HUES48 (cell line): ENCODE measurements at regions not wholly inside any gene's neighbourhood (a gene's known extent, or its start where the extent isn't known, plus 50 kb on each side); places are given as distances from the start of the nearest gene placed in this dataset.

Experiments used
- H3K27ac ChIP-seq: one replicate; pipeline ENCODE4 v1.7.0; 2013; ENCODE audit warnings: low read depth, low read length, inconsistent platforms
- H3K27me3 ChIP-seq: 2 replicates; pipeline ENCODE4 v1.6.1; 2013; ENCODE audit warnings: mild to moderate bottlenecking, low read length; ENCODE audit not compliant: control insufficient read depth, insufficient read depth
- H3K36me3 ChIP-seq: 2 replicates; pipeline ENCODE4 v1.6.1; 2013; ENCODE audit warnings: low read length; ENCODE audit not compliant: control insufficient read depth, insufficient read depth
- H3K4me1 ChIP-seq: 2 replicates; pipeline ENCODE4 v1.6.1; 2013; ENCODE audit warnings: mild to moderate bottlenecking, low read length; ENCODE audit not compliant: control insufficient read depth, insufficient read depth
- H3K4me3 ChIP-seq: 2 replicates; pipeline ENCODE4 v1.5.1; 2013; ENCODE audit warnings: mild to moderate bottlenecking, low read depth, low read length
- H3K9ac ChIP-seq: 2 replicates; pipeline ENCODE4 v1.6.1; 2013; ENCODE audit warnings: mild to moderate bottlenecking, low read depth, low read length, moderate library complexity
- H3K9me3 ChIP-seq: 2 replicates; pipeline ENCODE4 v1.6.1; 2013; ENCODE audit warnings: low read length; ENCODE audit not compliant: control insufficient read depth, insufficient read depth

DNA sequence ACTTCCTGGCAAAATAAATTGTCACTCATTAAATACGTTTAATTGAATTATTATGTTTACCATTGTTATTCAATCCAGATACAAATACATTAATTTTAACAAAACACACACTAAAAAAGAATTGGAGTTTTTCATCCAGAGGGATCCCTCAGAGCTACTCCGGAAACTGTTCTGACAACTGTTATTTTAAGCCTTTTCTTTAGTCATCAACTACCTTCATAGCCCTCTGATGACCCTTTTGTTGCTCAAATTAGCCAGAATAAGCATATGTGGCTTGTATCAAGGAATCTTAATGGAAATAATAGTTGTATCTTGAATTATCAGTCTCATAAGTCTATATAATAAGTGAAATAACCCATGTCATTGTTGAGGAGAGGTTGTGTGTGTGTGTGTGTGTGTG lies 405.4 kb upstream of the FAT3 start:
- Histone ChIP-seq H3K9ac (no peak overlapping the region), H3K4me1 (peaks cover 16% of the 10 kb centered on the region), H3K9me3 (no peaks in the 10 kb centered on the region)

GRCh38 chr11:91817996-91818395 lies 406.6 kb upstream of the FAT3 start:
- Histone ChIP-seq H3K9me3 (no peaks in the 10 kb centered on the region), H3K4me3 (no peak overlapping the region), H3K27me3 (no peaks in the 10 kb centered on the region), H3K9ac (no peak overlapping the region), H3K36me3 (no peaks in the 10 kb centered on the region), H3K4me1 (peaks cover 16% of the 10 kb centered on the region), H3K27ac (no peak overlapping the region)

More for the DNA sequence above, 405.4 kb upstream of the FAT3 start:
- no peak overlapping the region for H3K4me3 ChIP-seq
- H3K27me3 ChIP-seq = no peaks in the 10 kb centered on the region
- no peaks in the 10 kb centered on the region for H3K36me3 ChIP-seq
- H3K27ac ChIP-seq = no peak overlapping the region

DNA sequence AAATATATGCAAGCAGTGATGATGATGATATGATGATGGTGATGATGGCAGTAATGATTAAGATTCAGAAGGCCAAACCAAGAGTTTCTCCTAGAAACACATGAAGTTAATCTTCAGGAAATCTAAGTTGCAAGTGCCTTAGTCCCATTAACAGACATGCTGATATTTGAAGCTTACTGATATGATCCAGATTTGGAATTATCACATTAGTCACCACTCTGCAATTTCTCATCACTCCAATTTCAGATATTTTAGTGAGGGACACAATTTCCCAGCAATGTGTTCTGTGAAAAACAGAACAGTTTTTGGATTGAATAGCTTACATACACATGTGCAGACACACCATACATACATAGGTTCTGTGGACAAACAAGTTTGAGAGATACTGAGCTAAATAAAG lies 411.4 kb upstream of the FAT3 start:
- Histone ChIP-seq H3K27ac (no peak overlapping the region), H3K9me3 (no peaks in the 10 kb centered on the region), H3K4me1 (no peaks in the 10 kb centered on the region), H3K27me3 (no peaks in the 10 kb centered on the region), H3K9ac (no peak overlapping the region), H3K36me3 (no peaks in the 10 kb centered on the region), H3K4me3 (no peak overlapping the region)

DNA sequence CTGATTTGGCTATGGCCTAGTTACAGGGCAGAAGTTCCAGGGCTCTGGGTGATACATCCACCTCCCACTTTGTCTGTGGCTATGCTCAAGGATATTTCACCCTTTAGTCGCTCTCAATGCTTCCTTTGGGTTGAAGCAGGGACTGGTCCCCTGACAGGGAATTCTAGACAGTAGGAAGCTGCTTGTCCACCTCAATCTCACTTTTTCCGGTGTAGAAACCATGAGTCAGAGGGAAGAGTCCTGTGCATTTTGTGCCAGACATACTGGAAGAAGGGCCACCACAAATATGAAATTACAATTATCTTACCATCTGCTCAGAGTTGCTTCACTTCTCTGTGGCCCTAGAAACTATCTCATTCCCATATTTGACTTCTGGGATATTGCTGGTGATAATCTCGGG lies 413.7 kb upstream of the FAT3 start:
- no peak overlapping the region for H3K9ac ChIP-seq
- H3K9me3 ChIP-seq = no peaks in the 10 kb centered on the region
- no peak overlapping the region for H3K4me3 ChIP-seq
- H3K4me1 ChIP-seq = no peaks in the 10 kb centered on the region
- no peak overlapping the region for H3K27ac ChIP-seq
- H3K27me3 ChIP-seq = no peaks in the 10 kb centered on the region
- no peaks in the 10 kb centered on the region for H3K36me3 ChIP-seq

DNA sequence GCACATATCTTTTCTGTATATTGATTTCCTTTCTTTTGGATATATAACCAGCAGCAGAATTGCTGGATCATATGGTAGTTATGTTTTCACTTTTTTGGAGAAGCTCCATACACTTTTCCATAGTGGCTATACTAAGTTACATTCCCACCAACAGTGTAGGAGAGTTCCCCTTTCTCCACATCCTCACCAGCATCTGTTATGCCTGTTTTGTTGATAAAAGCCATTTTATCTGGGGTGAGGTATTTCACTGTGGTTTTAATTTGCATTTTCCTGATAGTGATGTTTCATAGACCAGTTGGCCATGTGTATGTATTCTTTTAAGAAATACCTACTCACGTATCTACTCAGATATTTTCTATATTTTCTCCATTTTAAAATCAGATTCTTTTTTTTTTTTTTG lies 419.3 kb upstream of the FAT3 start:
- Histone ChIP-seq H3K9ac (no peak overlapping the region), H3K9me3 (no peaks in the 10 kb centered on the region), H3K27ac (no peak overlapping the region), H3K4me1 (peaks cover 25% of the 10 kb centered on the region), H3K4me3 (no peak overlapping the region), H3K36me3 (no peaks in the 10 kb centered on the region), H3K27me3 (no peaks in the 10 kb centered on the region)

DNA sequence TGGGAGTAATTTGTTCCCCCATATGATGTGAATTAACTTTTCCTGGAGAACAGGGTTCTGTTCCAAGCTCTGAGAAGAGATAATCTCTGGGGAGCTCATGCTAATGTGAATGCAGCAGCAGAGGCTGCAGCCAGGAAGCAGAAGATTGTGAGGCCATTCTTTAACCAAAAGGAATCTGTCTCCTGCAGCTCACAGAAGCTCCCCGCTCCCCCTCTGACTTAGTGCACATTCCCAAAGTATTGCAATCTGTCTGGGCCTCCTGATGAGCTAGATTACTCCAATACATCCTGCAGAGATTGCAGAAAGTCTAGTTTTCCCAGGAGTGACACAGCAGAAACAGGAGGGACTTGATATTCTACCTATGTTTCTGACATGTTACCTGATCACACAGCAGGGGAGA lies 420.6 kb upstream of the FAT3 start:
- Histone ChIP-seq H3K36me3 (no peaks in the 10 kb centered on the region), H3K27ac (peak overlapping the region; percentile 54), H3K27me3 (no peaks in the 10 kb centered on the region), H3K4me1 (peaks cover 25% of the 10 kb centered on the region), H3K4me3 (no peak overlapping the region), H3K9ac (no peak overlapping the region), H3K9me3 (no peaks in the 10 kb centered on the region)

GRCh38 chr11:91802475-91802874 lies 422.1 kb upstream of the FAT3 start:
- H3K27ac ChIP-seq = no peak overlapping the region
- no peaks in the 10 kb centered on the region for H3K27me3 ChIP-seq
- no peak overlapping the region for H3K9ac ChIP-seq
- H3K4me1 ChIP-seq = peaks cover 25% of the 10 kb centered on the region
- no peaks in the 10 kb centered on the region for H3K9me3 ChIP-seq
- H3K36me3 ChIP-seq = no peaks in the 10 kb centered on the region
- H3K4me3 ChIP-seq = no peak overlapping the region

DNA sequence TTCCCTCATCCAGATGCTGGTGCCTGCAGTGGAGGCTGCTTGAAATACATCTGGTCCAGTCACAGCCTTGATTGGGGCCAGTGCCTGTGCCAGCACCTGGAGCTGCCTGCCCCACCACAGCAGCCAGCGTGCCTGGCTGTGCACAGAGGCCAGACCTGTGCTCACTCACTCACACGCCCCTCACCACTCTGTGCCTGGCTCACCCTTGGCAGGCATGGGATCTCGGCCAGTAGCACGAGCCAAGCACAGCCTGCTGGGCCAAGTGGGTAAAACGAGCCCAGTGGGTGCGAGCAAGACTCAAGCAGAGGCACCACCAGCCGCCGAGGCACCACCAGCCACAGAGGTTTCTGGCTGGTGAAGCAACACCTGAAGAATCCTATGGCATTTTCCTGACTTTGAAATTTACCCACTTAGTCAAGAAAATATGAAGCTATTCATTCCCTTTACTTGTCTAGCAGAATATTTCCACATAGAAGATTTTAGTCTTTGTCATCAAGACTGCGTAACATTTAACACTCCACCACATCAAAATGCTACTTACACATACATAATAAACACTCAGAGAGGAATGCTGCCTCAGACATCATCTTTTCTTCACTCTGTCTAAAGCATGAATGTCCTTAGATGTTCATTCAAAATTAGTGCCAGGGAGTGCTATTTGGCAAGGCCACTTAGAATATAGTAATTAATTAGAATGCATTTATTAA lies 424.3 kb upstream of the FAT3 start:
- Histone ChIP-seq H3K36me3 (no peaks in the 10 kb centered on the region), H3K27ac (no peak overlapping the region), H3K4me1 (peaks cover 25% of the 10 kb centered on the region), H3K9me3 (no peaks in the 10 kb centered on the region), H3K9ac (no peak overlapping the region), H3K27me3 (no peaks in the 10 kb centered on the region), H3K4me3 (no peak overlapping the region)

DNA sequence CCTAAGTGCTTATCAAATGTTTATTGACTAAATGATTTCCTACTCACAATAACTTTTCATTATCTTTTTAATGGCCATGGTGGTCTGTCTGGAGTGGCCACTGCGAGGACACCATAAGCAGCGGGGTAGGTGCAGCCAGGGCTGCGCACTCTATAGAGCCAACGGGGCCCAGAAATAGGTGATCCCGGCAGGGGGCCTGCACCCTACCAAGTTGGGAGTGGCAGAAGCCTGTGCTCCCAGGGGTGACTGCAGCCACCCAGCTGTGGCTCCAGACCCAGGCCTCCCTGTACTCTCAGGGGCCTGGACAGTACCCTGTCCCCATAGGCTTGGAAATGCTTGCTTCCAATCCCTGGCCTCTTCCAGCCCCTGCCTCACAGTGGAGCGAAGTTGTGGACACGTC lies 426.4 kb upstream of the FAT3 start:
- no peaks in the 10 kb centered on the region for H3K36me3 ChIP-seq

DNA sequence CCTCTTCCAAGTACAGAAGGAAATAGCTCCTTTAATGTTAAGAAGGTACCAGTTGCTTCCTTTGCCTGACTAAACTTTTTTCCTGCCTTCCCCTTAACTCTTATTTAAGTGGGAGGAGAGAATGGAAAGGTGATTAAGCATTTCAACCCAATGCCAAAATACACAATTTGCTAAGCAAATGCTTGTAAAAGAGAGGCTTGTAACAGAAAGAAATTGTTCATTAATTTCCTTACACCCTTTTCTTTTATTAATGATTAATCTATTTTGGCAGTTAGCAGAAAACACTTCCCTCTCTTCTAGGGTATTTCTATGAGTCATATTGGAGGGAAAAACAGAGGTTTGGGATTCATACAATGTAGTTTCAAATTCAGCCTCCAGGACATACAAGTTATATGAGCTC lies 427.6 kb upstream of the FAT3 start:
- H3K27ac ChIP-seq = no peak overlapping the region
- no peak overlapping the region for H3K4me3 ChIP-seq
- peaks cover 1% of the 10 kb centered on the region; the same call in 1 of the 2 replicates for H3K4me1 ChIP-seq
- no peaks in the 10 kb centered on the region for H3K36me3 ChIP-seq
- no peaks in the 10 kb centered on the region for H3K9me3 ChIP-seq
- H3K9ac ChIP-seq = no peak overlapping the region
- H3K27me3 ChIP-seq = no peaks in the 10 kb centered on the region

More for the DNA sequence above, 426.4 kb upstream of the FAT3 start:
- Histone ChIP-seq H3K9me3 (no peaks in the 10 kb centered on the region), H3K9ac (no peak overlapping the region), H3K4me1 (peaks cover 13% of the 10 kb centered on the region), H3K27me3 (no peaks in the 10 kb centered on the region), H3K27ac (no peak overlapping the region), H3K4me3 (no peak overlapping the region)

- no peak overlapping the region for H3K9ac ChIP-seq
- H3K27ac ChIP-seq = no peak overlapping the region
- H3K36me3 ChIP-seq = no peaks in the 10 kb centered on the region
- no peaks in the 10 kb centered on the region for H3K4me1 ChIP-seq
- no peak overlapping the region for H3K4me3 ChIP-seq
- H3K9me3 ChIP-seq = no peaks in the 10 kb centered on the region
- no peaks in the 10 kb centered on the region for H3K27me3 ChIP-seq
Observed at GRCh38 chr11:91795139-91795887, 429.3 kb upstream of the FAT3 start.
